ENCODE measurements at regions not wholly inside any gene's neighbourhood (a gene's known extent, or its start where the extent isn't known, plus 50 kb on each side); places are given as distances from the start of the nearest gene placed in this dataset.

DNA sequence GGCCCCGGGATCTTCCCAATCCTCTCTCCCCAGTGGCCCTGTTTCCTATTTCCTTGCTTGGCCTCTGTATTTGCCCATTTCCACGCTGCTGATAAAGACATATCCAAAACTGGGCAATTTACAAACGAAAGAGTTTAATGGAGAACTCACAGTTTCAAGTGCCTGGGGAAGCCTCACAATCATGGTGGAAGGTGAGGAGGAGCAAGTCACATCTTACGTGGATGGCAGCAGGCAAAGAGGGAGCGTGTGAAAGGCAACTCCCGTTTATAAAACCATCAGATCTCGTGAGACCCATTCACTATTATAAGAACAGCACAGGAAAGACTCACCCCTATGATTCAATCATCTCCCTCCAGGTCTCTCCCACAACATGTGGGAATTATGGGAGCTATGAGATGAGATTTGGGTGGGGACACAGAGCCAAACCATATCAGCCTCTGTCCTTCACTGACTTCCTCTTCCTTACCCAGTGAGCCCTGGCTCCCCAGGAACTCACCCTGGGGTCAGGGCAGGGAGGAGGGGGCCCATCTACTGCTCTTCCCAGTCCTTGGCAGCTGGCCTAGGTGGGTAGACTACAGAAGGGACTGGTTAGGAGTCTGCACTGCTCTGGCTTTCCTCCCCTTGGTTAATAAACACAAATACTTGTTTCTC lies 105.8 kb upstream of the MYCN start:
- DNase-seq (ENCODE audit: extremely low read depth, low read depth, low spot score) = no peak

GRCh38 chr2:15835991-15836688 lies 104.2 kb upstream of the MYCN start:
- DNase-seq (ENCODE audit: extremely low read depth, low read depth, low spot score) = no peak

GRCh38 chr2:15836689-15837610 lies 103.4 kb upstream of the MYCN start:
- DNase-seq (ENCODE audit: extremely low read depth, low read depth, low spot score) = no peak

- no peak for DNase-seq (ENCODE audit: extremely low read depth, low read depth, low spot score)
Observed at GRCh38 chr2:15838481-15839090, 101.8 kb upstream of the MYCN start.

DNA sequence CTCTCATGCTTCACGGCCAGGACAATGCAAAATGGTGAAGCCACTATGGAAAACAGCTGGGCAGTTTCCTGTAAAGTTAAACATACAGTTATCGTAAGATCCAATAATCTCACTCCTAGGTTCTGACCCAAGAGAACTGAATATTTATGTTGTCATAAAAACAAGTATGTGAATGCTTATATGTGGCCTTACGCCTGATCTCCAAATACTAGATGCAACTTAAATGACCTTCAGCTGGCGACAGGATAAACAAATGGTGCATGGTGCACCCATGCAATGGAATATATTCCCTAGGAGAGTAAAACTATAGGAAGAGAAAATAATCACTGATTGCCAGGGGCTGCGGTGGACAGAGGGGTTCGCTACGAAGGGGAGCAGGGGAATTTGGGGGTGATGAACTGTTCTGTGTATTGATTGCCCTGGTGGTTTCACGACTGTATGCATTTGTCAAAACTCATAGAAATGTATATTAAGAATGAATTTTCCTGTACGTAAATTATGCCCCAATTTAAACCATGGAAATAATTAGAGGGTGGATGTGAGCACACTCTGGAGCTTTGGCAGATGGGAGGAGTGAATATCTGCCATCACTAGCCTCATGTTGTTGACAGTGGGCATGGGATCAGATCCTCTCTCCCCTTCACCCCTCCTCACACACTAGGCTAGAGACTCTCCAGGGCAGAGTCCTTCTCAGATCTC lies 100.8 kb upstream of the MYCN start:
- DNase-seq (ENCODE audit: extremely low read depth, low read depth, low spot score) = no peak

DNA sequence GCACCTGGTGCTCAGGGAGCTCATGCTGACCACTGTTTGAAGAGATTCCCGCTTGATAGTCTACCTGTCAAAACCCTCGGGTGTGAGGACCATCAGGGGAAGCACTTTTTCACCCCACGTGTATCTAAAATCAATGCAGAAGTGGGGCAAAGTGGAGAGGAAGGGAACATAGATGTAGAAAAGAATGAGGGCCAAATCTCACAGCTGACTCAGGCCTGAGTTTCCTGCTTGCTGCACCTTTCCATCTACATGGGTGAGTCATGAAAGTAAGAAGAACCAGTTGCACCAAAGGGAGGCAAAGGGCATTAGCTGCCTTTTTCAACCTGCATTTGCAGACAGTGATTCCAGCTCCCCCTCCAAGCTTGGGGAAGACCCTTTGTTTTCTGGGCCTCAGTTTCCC lies 100.2 kb upstream of the MYCN start:
- no peak for DNase-seq (ENCODE audit: extremely low read depth, low read depth, low spot score)

- DNase-seq (ENCODE audit: extremely low read depth, low read depth, low spot score) = no peak
Observed at GRCh38 chr2:15840969-15841368, 99.4 kb upstream of the MYCN start.

DNA sequence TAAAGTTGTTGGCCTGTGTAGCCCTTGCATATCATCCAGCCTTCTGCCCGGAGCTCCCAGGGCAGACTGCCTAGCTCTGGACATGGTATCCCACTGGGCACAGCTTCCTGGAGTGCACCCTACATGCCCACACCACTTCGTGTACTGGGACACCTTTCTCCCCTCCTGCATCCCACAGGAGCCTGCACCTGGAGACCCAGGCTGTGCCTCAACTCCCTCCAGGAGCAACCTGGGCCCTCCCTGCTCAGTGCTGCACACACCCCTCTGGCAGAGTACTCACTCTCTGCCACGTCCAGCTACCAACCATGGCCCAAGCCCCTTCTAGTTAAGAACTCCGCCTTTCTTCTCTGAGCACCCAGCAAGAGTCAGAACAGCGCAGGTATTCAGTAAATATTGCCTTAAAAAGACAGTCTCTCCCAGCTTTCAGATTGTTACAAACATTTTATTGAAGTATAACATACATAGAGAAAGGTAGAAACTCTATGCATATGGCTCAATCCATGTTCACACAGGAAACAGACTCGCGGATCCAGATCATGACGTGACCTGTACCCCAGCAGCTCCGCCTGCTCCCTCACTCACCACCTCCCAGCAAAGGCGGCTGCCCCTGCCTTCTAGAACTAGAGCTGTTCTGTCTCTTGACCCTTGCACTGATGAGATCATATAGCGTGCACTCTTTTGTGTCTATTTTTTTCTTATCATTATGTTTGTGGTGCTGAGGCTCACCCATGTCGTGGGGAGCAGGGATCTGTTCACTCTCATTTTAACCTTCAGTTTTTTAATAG lies 98.4 kb upstream of the MYCN start:
- DNase-seq (ENCODE audit: extremely low read depth, low read depth, low spot score) = no peak

GRCh38 chr2:15842758-15843666 lies 97.3 kb upstream of the MYCN start:
- no peak for DNase-seq (ENCODE audit: extremely low read depth, low read depth, low spot score)

DNA sequence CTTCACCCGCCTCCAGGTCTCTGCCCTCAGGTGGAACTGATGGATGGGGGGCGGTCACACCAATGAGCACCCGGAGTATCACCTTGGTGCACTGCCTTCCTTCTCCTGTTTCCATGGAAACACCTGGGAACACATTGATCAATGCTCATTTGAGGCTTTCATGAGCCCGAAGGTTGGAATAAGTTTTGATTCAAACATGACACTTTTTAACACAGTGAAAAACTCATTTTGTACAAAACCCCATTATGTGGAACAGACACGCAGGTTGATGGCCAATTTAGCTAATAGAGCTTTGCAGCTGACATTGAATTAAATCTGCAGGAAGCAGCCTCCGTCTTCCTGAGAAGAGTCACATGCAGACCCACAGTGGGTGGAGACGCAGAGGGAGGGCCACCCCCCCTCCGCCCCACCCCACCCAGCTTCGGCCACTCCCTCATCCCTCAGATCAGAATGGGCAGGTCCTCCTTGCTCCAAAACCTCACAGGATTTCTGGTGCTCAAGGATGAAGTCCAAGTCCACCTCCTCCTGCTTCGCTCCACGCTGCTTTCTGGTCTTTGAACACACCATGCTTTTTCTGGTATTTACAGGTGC lies 96.0 kb upstream of the MYCN start:
- no peak for DNase-seq (ENCODE audit: extremely low read depth, low read depth, low spot score)

GRCh38 chr2:15845294-15845693 lies 95.1 kb upstream of the MYCN start:
- DNase-seq (ENCODE audit: extremely low read depth, low read depth, low spot score) = no peak

GRCh38 chr2:15845737-15846405 lies 94.5 kb upstream of the MYCN start:
- DNase-seq (ENCODE audit: extremely low read depth, low read depth, low spot score) = no peak

GRCh38 chr2:15846626-15847025 lies 93.7 kb upstream of the MYCN start:
- no peak for DNase-seq (ENCODE audit: extremely low read depth, low read depth, low spot score)

- no peak for DNase-seq (ENCODE audit: extremely low read depth, low read depth, low spot score)
Observed at GRCh38 chr2:15850534-15850933, 89.8 kb upstream of the MYCN start.

GRCh38 chr2:15851076-15851693 lies 89.2 kb upstream of the MYCN start:
- no peak for DNase-seq (ENCODE audit: extremely low read depth, low read depth, low spot score)

DNA sequence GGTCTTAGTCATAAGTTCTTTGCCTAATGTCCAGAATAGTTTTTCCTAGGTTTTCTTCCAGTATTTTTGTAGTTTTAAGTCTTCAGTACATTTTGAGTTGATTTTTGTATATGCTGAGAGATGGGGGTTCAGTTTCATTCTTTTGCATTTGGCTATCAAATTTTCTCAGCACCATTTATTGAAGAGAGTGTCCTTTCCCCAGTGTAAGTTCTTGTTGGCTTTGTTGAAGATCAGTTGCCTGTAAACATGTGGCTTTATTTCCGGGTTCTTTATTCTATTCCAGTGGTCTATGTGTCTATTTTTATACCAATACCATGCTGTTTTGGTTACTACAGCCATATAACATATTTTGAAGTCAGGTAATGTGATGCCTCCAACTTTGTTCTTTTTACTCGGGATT lies 87.5 kb upstream of the MYCN start:
- no peak for DNase-seq (ENCODE audit: extremely low read depth, low read depth, low spot score)

DNA sequence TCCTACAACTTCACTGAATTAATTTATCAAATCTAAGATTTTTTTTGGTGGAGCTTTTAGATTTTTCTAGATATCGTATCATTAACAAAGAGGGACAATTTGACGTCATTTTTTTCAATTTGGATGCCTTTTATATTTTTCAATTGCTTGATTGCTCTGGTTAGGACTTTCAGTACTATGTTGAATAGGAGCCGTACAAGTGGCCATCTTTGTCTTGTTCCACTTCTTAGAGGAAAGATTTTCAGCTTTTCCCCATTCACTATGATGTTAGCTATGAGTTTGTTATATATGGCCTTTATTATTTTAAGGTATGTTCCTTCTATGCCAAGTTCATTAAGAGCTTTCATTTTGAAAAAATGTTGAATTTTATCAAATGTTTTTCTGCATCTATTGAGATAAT lies 86.4 kb upstream of the MYCN start:
- no peak for DNase-seq (ENCODE audit: extremely low read depth, low read depth, low spot score)
